ENCODE measurements at regions not wholly inside any gene's neighbourhood (a gene's known extent, or its start where the extent isn't known, plus 50 kb on each side); places are given as distances from the start of the nearest gene placed in this dataset.

DNA sequence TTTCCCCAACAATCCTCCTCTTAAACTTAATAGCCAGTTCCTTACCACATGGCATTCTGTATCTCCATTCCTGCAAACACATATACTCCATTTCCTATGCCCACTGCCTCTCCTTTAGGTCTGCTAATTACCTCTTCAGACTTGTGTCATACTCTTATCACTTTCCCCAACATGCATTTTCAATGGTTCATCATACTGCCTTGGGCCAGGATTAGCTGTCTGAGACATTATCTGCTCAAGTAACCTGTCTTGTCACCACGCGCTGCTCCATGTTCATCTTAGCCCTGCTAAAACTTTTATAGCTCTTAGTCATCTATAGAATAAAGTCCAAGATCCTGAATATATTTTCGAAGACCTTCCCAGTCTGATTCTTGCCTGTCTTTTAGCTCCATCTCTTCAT is 224.1 kb upstream of the GK2 start:
- DNase-seq: no peak
- ChIA-PET POLR2A (interaction anchor here in 1 of 2 donors (0.7 kb wide), 1 partner anchor 153 kb away, joined by 3 read pairs; no protein-coding TSS in a partner anchor), CTCF (no interaction called here)
- Mint-ChIP-seq H3K4me3 (no peak overlapping the region), H3K9me3 (no peaks in the 10 kb centered on the region), H3K36me3 (no peaks in the 10 kb centered on the region), H3K27me3 (peaks cover 0 to 3% of the 10 kb centered on the region in 2 donors), H3K4me1 (no peaks in the 10 kb centered on the region), H3K27ac (no peak overlapping the region)
- no peaks in the 10 kb centered on the region for H3K4me1 ChIP-seq (ENCODE audit: control insufficient read depth in 1 of 2, extremely low read depth in 1 of 2, insufficient read depth in 2 of 2, low read length in 2 of 2)
- no peak for ATAC-seq (replicated peaks in 1 of 4)
- H3K27me3 ChIP-seq (replicated peaks in 1 of 2; ENCODE audit: control insufficient read depth in 2 of 2, extremely low read depth in 1 of 2, insufficient read depth in 2 of 2, low read length in 1 of 2): no peaks in the 10 kb centered on the region
- no peaks in the 10 kb centered on the region for H3K36me3 ChIP-seq (ENCODE audit: control insufficient read depth in 2 of 2, extremely low read depth in 1 of 2, insufficient read depth in 1 of 2, low read length in 1 of 2)
- no peak overlapping the region for H3K4me3 ChIP-seq (ENCODE audit: control insufficient read depth in 1 of 2, extremely low read depth in 1 of 2, low read length in 1 of 2)
- H3K9me3 ChIP-seq: no peaks in the 10 kb centered on the region
- 91% methylated on average over 3 of the region's 3 CpGs for WGBS (ENCODE audit: insufficient coverage)
- no peak overlapping the region for H3K27ac ChIP-seq (ENCODE audit: low read length)

DNA sequence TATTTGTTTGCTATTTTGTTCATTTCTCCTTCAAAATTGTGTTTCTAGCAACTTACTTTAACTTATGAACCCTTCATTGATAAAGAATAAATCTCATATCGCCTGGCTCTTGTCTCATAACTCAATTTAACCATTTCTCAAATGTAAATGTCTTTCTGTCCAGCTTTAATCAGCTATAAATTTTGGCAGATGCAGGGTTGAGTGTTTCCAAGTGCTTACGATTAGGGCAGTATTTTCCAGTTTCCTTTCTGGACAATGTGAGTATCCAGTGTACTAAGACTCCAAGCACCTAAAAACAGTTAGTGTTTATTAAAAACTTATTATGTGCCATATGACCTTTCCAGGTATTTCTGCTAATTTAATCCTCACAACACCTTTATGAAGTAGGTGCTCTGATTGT is 218.6 kb upstream of the GK2 start:
- CTCF ChIA-PET: no interaction called here
- POLR2A ChIA-PET: no interaction called here

DNA sequence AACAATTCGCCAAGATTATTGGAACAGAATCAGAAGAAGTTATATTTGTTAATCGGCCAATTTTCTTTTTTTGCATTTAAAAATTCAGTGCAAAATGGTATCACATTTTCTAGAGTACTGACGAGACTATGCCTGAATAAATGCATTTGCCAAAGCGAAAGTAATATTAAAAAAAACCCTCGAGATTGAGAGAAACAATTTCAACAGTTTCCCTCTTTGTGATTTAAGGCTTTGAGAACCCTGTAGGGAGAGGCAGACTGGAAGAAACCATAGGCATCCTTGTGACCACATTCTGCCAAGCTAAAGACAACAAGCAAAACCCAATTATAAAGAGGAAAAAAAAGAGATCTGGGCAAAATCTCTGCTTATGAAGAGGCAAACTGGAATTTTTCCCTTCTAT is 218.1 kb upstream of the GK2 start:
- H3K4me3 ChIP-seq (ENCODE audit: control insufficient read depth in 1 of 2, extremely low read depth in 1 of 2, low read length in 1 of 2): no peak overlapping the region
- H3K36me3 Mint-ChIP-seq: no peaks in the 10 kb centered on the region
- no peaks in the 10 kb centered on the region for H3K9me3 ChIP-seq
- H3K4me1 ChIP-seq (ENCODE audit: control insufficient read depth in 1 of 2, extremely low read depth in 1 of 2, insufficient read depth in 2 of 2, low read length in 2 of 2): no peaks in the 10 kb centered on the region
- ATAC-seq (replicated peaks in 1 of 4) (no peak), DNase-seq (no peak)
- H3K36me3 ChIP-seq (ENCODE audit: control insufficient read depth in 2 of 2, extremely low read depth in 1 of 2, insufficient read depth in 1 of 2, low read length in 1 of 2): no peaks in the 10 kb centered on the region
- no peaks in the 10 kb centered on the region for H3K9me3 Mint-ChIP-seq
- 75% methylated on average over 2 of the region's 5 CpGs for WGBS (ENCODE audit: insufficient coverage)
- ChIA-PET CTCF (no interaction called here), POLR2A (no interaction called here)
- peak overlapping the region in 1 of 3 donors; percentile 20 for H3K4me3 Mint-ChIP-seq
- no peaks in the 10 kb centered on the region for H3K27me3 ChIP-seq (replicated peaks in 1 of 2; ENCODE audit: control insufficient read depth in 2 of 2, extremely low read depth in 1 of 2, insufficient read depth in 2 of 2, low read length in 1 of 2)
- H3K4me1 Mint-ChIP-seq: peaks cover 6 to 12% (median 7%) of the 10 kb centered on the region in 3 donors
- H3K27me3 Mint-ChIP-seq: peaks cover 0 to 3% of the 10 kb centered on the region in 2 donors
- H3K27ac Mint-ChIP-seq: no peak overlapping the region
- H3K27ac ChIP-seq (ENCODE audit: low read length): no peak overlapping the region

More for the DNA sequence above, 218.6 kb upstream of the GK2 start:
- H3K27ac Mint-ChIP-seq: no peak overlapping the region
- Histone ChIP-seq H3K27me3 (replicated peaks in 1 of 2; ENCODE audit: control insufficient read depth in 2 of 2, extremely low read depth in 1 of 2, insufficient read depth in 2 of 2, low read length in 1 of 2) (no peaks in the 10 kb centered on the region), H3K4me3 (ENCODE audit: control insufficient read depth in 1 of 2, extremely low read depth in 1 of 2, low read length in 1 of 2) (no peak overlapping the region), H3K36me3 (ENCODE audit: control insufficient read depth in 2 of 2, extremely low read depth in 1 of 2, insufficient read depth in 1 of 2, low read length in 1 of 2) (no peaks in the 10 kb centered on the region), H3K9me3 (no peaks in the 10 kb centered on the region), H3K4me1 (ENCODE audit: control insufficient read depth in 1 of 2, extremely low read depth in 1 of 2, insufficient read depth in 2 of 2, low read length in 2 of 2) (no peaks in the 10 kb centered on the region), H3K27ac (ENCODE audit: low read length) (no peak overlapping the region)
- no peaks in the 10 kb centered on the region for H3K36me3 Mint-ChIP-seq
- no peaks in the 10 kb centered on the region for H3K9me3 Mint-ChIP-seq
- H3K4me3 Mint-ChIP-seq: no peak overlapping the region
- H3K4me1 Mint-ChIP-seq: peaks cover 6 to 12% (median 7%) of the 10 kb centered on the region in 3 donors
- ATAC-seq (replicated peaks in 1 of 4) (no peak), DNase-seq (no peak)
- H3K27me3 Mint-ChIP-seq: peaks cover 0 to 3% of the 10 kb centered on the region in 2 donors
- no CpG with 5 or more reads among the region's 2 CpGs for WGBS (ENCODE audit: insufficient coverage)

DNA sequence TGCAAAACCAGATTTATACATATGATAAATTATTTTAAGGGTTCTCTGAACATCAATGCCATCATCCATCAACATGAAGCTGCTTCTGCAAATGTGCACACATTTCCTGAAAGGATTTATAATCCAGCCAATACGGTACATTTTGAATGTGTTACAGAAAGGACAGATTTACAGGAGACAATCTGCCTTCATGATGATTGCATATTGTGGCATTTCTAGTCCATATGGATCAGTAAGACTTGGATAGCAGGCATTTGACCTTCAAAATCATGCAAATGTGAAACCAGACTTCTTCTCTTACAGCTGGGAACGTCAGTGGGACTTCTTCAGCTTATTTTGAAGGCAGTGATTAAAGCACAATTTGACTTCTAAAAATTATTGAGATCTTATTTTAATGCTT is 217.3 kb upstream of the GK2 start:
- Histone ChIP-seq H3K9me3 (no peaks in the 10 kb centered on the region), H3K27me3 (replicated peaks in 1 of 2; ENCODE audit: control insufficient read depth in 2 of 2, extremely low read depth in 1 of 2, insufficient read depth in 2 of 2, low read length in 1 of 2) (no peaks in the 10 kb centered on the region), H3K4me3 (ENCODE audit: control insufficient read depth in 1 of 2, extremely low read depth in 1 of 2, low read length in 1 of 2) (no peak overlapping the region), H3K36me3 (ENCODE audit: control insufficient read depth in 2 of 2, extremely low read depth in 1 of 2, insufficient read depth in 1 of 2, low read length in 1 of 2) (no peaks in the 10 kb centered on the region), H3K4me1 (ENCODE audit: control insufficient read depth in 1 of 2, extremely low read depth in 1 of 2, insufficient read depth in 2 of 2, low read length in 2 of 2) (no peaks in the 10 kb centered on the region), H3K27ac (ENCODE audit: low read length) (no peak overlapping the region)
- CTCF ChIA-PET: no interaction called here
- Mint-ChIP-seq H3K9me3 (no peaks in the 10 kb centered on the region), H3K36me3 (no peaks in the 10 kb centered on the region), H3K4me1 (peaks cover 6 to 12% (median 7%) of the 10 kb centered on the region in 3 donors), H3K27ac (no peak overlapping the region), H3K27me3 (peaks cover 0 to 3% of the 10 kb centered on the region in 2 donors), H3K4me3 (peak overlapping the region in 1 of 3 donors; percentile 20)
- no peak for ATAC-seq (replicated peaks in 1 of 4)
- WGBS (ENCODE audit: insufficient coverage): no CpG with 5 or more reads among the region's 2 CpGs
- DNase-seq: no peak
- POLR2A ChIA-PET: no interaction called here

DNA sequence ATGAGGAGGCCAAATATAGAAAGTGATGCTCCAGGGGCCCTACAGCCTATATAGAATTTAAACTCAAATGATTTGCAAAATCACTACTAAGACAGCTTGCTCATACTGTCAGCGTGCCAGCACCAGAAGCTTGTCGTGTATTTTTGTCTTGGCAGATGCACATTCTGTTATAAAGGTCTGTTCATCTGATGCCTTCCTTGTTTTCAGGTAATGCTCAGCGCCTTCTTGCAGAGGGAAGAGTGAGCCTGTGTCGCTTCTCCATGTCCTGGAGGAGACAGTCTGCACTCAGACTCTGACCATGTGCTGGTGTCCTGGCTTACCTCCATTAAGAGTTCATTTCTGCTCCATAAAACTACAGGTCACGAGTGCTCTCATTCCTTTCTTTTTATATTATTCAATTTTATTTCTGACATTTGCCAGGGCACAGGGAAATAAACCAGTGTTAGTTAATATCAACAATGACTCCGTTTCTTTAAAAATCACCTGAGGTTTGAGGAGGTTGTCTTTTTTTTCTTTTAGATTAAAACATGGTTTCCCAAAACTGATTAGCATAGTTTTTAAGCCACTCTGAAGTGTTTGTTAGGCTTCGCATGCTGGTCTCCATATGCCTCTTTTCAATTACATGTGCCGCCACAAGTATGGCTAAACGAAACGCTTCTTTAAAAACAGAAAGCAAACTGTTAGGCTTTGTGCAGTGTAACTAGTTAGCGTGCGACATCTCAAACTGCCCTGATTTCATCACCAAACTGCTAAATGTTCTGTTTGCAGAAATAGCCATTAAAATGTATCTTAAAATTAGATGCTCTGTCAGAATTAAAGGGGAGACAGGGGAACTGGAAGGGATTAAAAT is 215.2 kb upstream of the GK2 start:
- CTCF ChIA-PET: interaction anchor here in 1 of 2 donors (0.6 kb wide), 1 partner anchor 505 kb away, joined by 3 read pairs; no protein-coding TSS in a partner anchor
- POLR2A ChIA-PET: no interaction called here
- no peak for DNase-seq
- no peaks in the 10 kb centered on the region for H3K27me3 ChIP-seq (replicated peaks in 1 of 2; ENCODE audit: control insufficient read depth in 2 of 2, extremely low read depth in 1 of 2, insufficient read depth in 2 of 2, low read length in 1 of 2)
- H3K4me3 ChIP-seq (ENCODE audit: control insufficient read depth in 1 of 2, extremely low read depth in 1 of 2, low read length in 1 of 2): no peak overlapping the region
- no peaks in the 10 kb centered on the region for H3K4me1 ChIP-seq (ENCODE audit: control insufficient read depth in 1 of 2, extremely low read depth in 1 of 2, insufficient read depth in 2 of 2, low read length in 2 of 2)
- H3K9me3 ChIP-seq: no peaks in the 10 kb centered on the region
- no peaks in the 10 kb centered on the region for H3K36me3 ChIP-seq (ENCODE audit: control insufficient read depth in 2 of 2, extremely low read depth in 1 of 2, insufficient read depth in 1 of 2, low read length in 1 of 2)
- 90% methylated on average over 8 of the region's 12 CpGs for WGBS (ENCODE audit: insufficient coverage)
- H3K27ac ChIP-seq (ENCODE audit: low read length): no peak overlapping the region
- H3K9me3 Mint-ChIP-seq: no peaks in the 10 kb centered on the region
- no peak overlapping the region for H3K4me3 Mint-ChIP-seq
- no peak overlapping the region for H3K27ac Mint-ChIP-seq
- ATAC-seq (replicated peaks in 1 of 4): no peak
- H3K36me3 Mint-ChIP-seq: no peaks in the 10 kb centered on the region
- peaks cover 0 to 3% of the 10 kb centered on the region in 2 donors for H3K27me3 Mint-ChIP-seq
- H3K4me1 Mint-ChIP-seq: peaks cover 6 to 12% (median 7%) of the 10 kb centered on the region in 3 donors

DNA sequence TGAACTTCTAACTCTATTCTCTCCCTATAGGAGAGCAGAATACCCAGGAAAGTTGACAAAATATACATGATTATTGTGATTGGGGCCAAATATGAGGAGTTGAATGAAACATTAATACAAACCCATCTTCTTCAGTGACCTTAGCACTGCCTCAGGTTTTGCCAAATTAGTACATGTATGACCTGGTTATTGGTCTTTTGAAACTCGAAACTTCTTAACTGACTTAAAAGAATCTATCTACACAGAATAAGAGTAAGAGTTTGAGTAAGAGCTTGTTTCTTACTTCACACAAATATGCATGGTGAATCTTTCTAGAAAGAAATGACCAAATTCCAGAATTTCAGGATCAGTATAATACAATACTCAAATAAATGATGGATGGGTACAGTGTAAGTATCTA is 213.0 kb upstream of the GK2 start:
- Mint-ChIP-seq H3K4me3 (no peak overlapping the region), H3K27me3 (peaks cover 0 to 6% of the 10 kb centered on the region in 2 donors), H3K27ac (no peak overlapping the region), H3K4me1 (peaks cover 5 to 7% (median 6%) of the 10 kb centered on the region in 3 donors), H3K36me3 (no peaks in the 10 kb centered on the region), H3K9me3 (no peaks in the 10 kb centered on the region)
- DNase-seq (no peak), ATAC-seq (replicated peaks in 1 of 4) (no peak)
- Histone ChIP-seq H3K4me3 (ENCODE audit: control insufficient read depth in 1 of 2, extremely low read depth in 1 of 2, low read length in 1 of 2) (no peak overlapping the region), H3K4me1 (ENCODE audit: control insufficient read depth in 1 of 2, extremely low read depth in 1 of 2, insufficient read depth in 2 of 2, low read length in 2 of 2) (no peaks in the 10 kb centered on the region), H3K27me3 (replicated peaks in 1 of 2; ENCODE audit: control insufficient read depth in 2 of 2, extremely low read depth in 1 of 2, insufficient read depth in 2 of 2, low read length in 1 of 2) (no peaks in the 10 kb centered on the region), H3K9me3 (no peaks in the 10 kb centered on the region), H3K36me3 (ENCODE audit: control insufficient read depth in 2 of 2, extremely low read depth in 1 of 2, insufficient read depth in 1 of 2, low read length in 1 of 2) (no peaks in the 10 kb centered on the region), H3K27ac (ENCODE audit: low read length) (no peak overlapping the region)
- WGBS (ENCODE audit: insufficient coverage): no CpG with 5 or more reads among the region's 1 CpG
- ChIA-PET CTCF (no interaction called here), POLR2A (no interaction called here)

Data from T-cell (primary cell).